Peyer's patch (tissue), 4 donors: ENCODE measurements at regions not wholly inside any gene's neighbourhood (a gene's known extent, or its start where the extent isn't known, plus 50 kb on each side); places are given as distances from the start of the nearest gene placed in this dataset.

ENCODE experiments used
- CTCF ChIP-seq, 6 experiments: fragments of 450-650 bp in 4 of 6; fragments of 200-600 bp in 2 of 6; sonication (generic) in 1 of 6; IDR thresholded peaks; one replicate each; pipeline ENCODE4 v1.5.1; 2017 to 2019; ENCODE audit warnings: antibody characterized with exemption in 6 of 6, mild to moderate bottlenecking in 3 of 6, moderate library complexity in 1 of 6
- POLR2A ChIP-seq, 2 donors: fragments of 450-650 bp; IDR thresholded peaks; one replicate each; pipeline ENCODE4 v1.5.1; 2017; ENCODE audit warnings: antibody characterized with exemption in 2 of 2, mild to moderate bottlenecking in 2 of 2, moderate library complexity in 2 of 2

- no peak for TF ChIP-seq POLR2A (IDR thresholded peaks at IDR 0.05)
- TF ChIP-seq CTCF (IDR thresholded peaks at IDR 0.05) = no peak
These were observed 404.2 kb downstream of the QKI start for GRCh38 chr6:163818719-163819118.
